ENCODE measurements at regions not wholly inside any gene's neighbourhood (a gene's known extent, or its start where the extent isn't known, plus 50 kb on each side); places are given as distances from the start of the nearest gene placed in this dataset.

DNA sequence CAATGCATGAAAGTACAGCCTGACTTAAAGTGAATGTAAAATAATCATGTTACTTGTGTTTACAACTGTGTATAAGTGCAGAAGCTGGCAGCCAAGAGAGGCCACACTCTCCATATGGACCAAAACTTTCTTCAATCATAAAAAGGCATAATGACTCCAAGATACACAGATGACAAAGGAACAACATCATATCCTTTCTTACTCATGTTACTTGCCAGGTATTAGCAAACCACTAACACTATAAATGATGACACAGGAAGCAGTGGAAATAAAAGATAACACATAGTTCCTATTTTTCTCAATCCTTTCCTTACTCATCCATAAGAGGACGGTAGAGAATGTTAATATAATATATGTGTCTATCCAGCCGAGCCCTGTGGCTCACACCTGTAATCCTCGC, 400.0 kb upstream of the CDH2 start:
- Histone ChIP-seq H3K36me3 (no peaks in the 10 kb centered on the region), H3K9me3 (no peaks in the 10 kb centered on the region), H3K4me3 (no peak overlapping the region), H3K4me1 (no peaks in the 10 kb centered on the region), H3K27ac (no peak overlapping the region), H3K27me3 (no peaks in the 10 kb centered on the region)
- TF ChIP-seq POLR2A (IDR thresholded peaks at IDR 0.05) = no peak
- TF ChIP-seq, protein P1, sequence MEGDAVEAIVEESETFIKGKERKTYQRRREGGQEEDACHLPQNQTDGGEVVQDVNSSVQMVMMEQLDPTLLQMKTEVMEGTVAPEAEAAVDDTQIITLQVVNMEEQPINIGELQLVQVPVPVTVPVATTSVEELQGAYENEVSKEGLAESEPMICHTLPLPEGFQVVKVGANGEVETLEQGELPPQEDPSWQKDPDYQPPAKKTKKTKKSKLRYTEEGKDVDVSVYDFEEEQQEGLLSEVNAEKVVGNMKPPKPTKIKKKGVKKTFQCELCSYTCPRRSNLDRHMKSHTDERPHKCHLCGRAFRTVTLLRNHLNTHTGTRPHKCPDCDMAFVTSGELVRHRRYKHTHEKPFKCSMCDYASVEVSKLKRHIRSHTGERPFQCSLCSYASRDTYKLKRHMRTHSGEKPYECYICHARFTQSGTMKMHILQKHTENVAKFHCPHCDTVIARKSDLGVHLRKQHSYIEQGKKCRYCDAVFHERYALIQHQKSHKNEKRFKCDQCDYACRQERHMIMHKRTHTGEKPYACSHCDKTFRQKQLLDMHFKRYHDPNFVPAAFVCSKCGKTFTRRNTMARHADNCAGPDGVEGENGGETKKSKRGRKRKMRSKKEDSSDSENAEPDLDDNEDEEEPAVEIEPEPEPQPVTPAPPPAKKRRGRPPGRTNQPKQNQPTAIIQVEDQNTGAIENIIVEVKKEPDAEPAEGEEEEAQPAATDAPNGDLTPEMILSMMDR (IDR thresholded peaks at IDR 0.05) = no peak
- intact Hi-C loops (cut with DNase I; ENCODE audit: low total_unique reads) = no loop called here
- DNase-seq = no peak

- no peak for TF ChIP-seq POLR2A (IDR thresholded peaks at IDR 0.05)
- TF ChIP-seq, protein P1 (IDR thresholded peaks at IDR 0.05) = no peak
- H3K36me3 ChIP-seq = no peaks in the 10 kb centered on the region
- H3K4me1 ChIP-seq = no peaks in the 10 kb centered on the region
- no peak overlapping the region for H3K4me3 ChIP-seq
- H3K27ac ChIP-seq = no peak overlapping the region
- no peaks in the 10 kb centered on the region for H3K27me3 ChIP-seq
- intact Hi-C loops (cut with DNase I; ENCODE audit: low total_unique reads) = no loop called here
- no peaks in the 10 kb centered on the region for H3K9me3 ChIP-seq
- no peak for DNase-seq
Measured at GRCh38 chr18:28575123-28575522, 398.2 kb upstream of the CDH2 start.

DNA sequence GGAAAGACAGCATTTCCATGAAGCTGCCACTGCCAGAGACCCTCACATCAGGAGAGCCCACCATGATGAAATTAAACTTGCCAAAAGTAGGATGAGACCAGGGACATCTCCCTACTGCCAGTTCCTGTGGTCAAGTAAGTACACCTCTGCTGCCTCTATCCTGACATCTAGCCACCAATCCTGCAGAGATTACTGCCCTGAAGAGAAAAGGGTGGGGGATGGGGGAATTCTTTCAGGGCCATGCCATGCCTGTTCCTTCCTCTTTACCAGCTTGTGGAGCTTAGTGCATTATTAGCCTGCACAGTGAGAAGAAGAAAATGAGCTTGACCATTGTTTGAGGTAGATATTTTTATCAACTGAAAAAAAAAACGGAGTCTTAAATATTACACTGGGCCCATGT, 397.2 kb upstream of the CDH2 start:
- Histone ChIP-seq H3K9me3 (no peaks in the 10 kb centered on the region), H3K27ac (no peak overlapping the region), H3K4me1 (no peaks in the 10 kb centered on the region), H3K27me3 (no peaks in the 10 kb centered on the region), H3K4me3 (no peak overlapping the region), H3K36me3 (no peaks in the 10 kb centered on the region)
- TF ChIP-seq, protein P1 (IDR thresholded peaks at IDR 0.05) = no peak
- no peak for TF ChIP-seq POLR2A (IDR thresholded peaks at IDR 0.05)
- DNase-seq = no peak
- intact Hi-C loops (cut with DNase I; ENCODE audit: low total_unique reads) = no loop called here

GRCh38 chr18:28571929-28572328, 395.0 kb upstream of the CDH2 start:
- intact Hi-C loops (cut with DNase I; ENCODE audit: low total_unique reads) = no loop called here
- H3K9me3 ChIP-seq = no peaks in the 10 kb centered on the region
- no peak for DNase-seq
- peaks cover 0 to 2% of the 10 kb centered on the region in 2 donors for H3K36me3 ChIP-seq
- H3K27ac ChIP-seq = no peak overlapping the region
- no peaks in the 10 kb centered on the region for H3K4me1 ChIP-seq
- H3K4me3 ChIP-seq = no peak overlapping the region
- no peaks in the 10 kb centered on the region for H3K27me3 ChIP-seq
- no peak for TF ChIP-seq POLR2A (IDR thresholded peaks at IDR 0.05)
- TF ChIP-seq, protein P1 (IDR thresholded peaks at IDR 0.05) = no peak

DNA sequence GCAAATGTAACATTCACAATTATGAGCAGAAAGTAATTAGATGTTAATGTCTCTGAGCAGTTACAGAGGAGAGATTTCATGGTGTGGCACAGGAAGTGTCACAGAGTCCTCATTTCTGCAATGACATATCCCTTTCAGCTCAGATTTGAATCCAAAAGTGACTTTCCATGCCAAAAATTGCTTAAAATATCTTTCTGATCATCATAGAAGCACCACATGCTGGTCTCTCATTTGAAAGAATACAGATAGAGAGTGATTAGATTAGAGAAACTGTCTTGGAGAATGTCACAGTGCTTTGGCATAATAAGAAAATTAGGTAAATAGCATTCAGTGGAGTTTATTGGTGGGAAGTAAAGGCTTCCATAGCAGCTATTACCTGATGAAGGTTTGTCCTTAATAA, 383.4 kb upstream of the CDH2 start:
- Histone ChIP-seq H3K9me3 (no peaks in the 10 kb centered on the region), H3K4me1 (no peaks in the 10 kb centered on the region), H3K27me3 (no peaks in the 10 kb centered on the region), H3K4me3 (no peak overlapping the region), H3K27ac (no peak overlapping the region), H3K36me3 (no peaks in the 10 kb centered on the region)
- TF ChIP-seq, protein P1 (IDR thresholded peaks at IDR 0.05) = no peak
- no peak for TF ChIP-seq POLR2A (IDR thresholded peaks at IDR 0.05)
- no peak for DNase-seq
- intact Hi-C loops (cut with DNase I; ENCODE audit: low total_unique reads) = no loop called here

All from uterus (tissue), 3 donors.